ENCODE measurements at regions not wholly inside any gene's neighbourhood (a gene's known extent, or its start where the extent isn't known, plus 50 kb on each side); places are given as distances from the start of the nearest gene placed in this dataset.

GRCh38 chr15:46677491-46677890 is 1039.8 kb upstream of the SEMA6D start:
- Histone ChIP-seq H2BK12ac (ENCODE audit: low read length in 2 of 2) (no peak overlapping the region), H4K8ac (ENCODE audit: low read length) (no peak overlapping the region), H2BK120ac (ENCODE audit: low read depth, low read length) (no peak overlapping the region), H3K9me3 (ENCODE audit: control insufficient read depth, low read length) (no peaks in the 10 kb centered on the region), H3K18ac (ENCODE audit: low read depth in 1 of 2, low read length in 2 of 2) (no peak overlapping the region), H3K79me1 (replicated peaks; ENCODE audit: low read length, poor library complexity, severe bottlenecking) (no peaks in the 10 kb centered on the region), H3K9ac (ENCODE audit: low read length) (no peak overlapping the region), H4K91ac (ENCODE audit: low read length) (no peak overlapping the region), H2AK5ac (ENCODE audit: low read length, severe bottlenecking) (no peak overlapping the region), H3K27ac (ENCODE audit: low read length, poor library complexity, severe bottlenecking) (no peak overlapping the region), H2AFZ (ENCODE audit: low read depth, low read length) (no peak overlapping the region), H3K36me3 (ENCODE audit: control insufficient read depth in 1 of 2, insufficient read depth in 2 of 2, low read depth in 1 of 2, low read length in 2 of 2) (no peaks in the 10 kb centered on the region), H3K27me3 (ENCODE audit: control insufficient read depth in 1 of 2, insufficient read depth in 1 of 2, low read length in 2 of 2) (no peaks in the 10 kb centered on the region), H3K4me2 (ENCODE audit: low read length, poor library complexity, severe bottlenecking) (no peak overlapping the region), H3K14ac (ENCODE audit: low read length in 2 of 2) (no peak overlapping the region), H3K4me3 (ENCODE audit: insufficient read depth in 1 of 2, low read depth in 1 of 2, low read length in 2 of 2) (no peak overlapping the region), H3K4ac (ENCODE audit: low read depth in 1 of 2, low read length in 2 of 2) (no peak overlapping the region), H2BK5ac (ENCODE audit: low read depth, low read length, poor library complexity, severe bottlenecking) (no peak overlapping the region), H2BK15ac (ENCODE audit: low read depth, poor library complexity, severe bottlenecking) (no peak overlapping the region), H3K23ac (ENCODE audit: low read length in 2 of 2) (no peak overlapping the region), H3K4me1 (ENCODE audit: control insufficient read depth, insufficient read depth, low read depth, low read length) (no peaks in the 10 kb centered on the region)
- no peak for DNase-seq
- 99% methylated on average over 3 of the region's 6 CpGs for WGBS

GRCh38 chr15:46681901-46682300 is 1035.4 kb upstream of the SEMA6D start:
- no peak overlapping the region for H3K27ac ChIP-seq (ENCODE audit: low read length, poor library complexity, severe bottlenecking)
- H2BK15ac ChIP-seq (ENCODE audit: low read depth, poor library complexity, severe bottlenecking) = no peak overlapping the region
- no peak overlapping the region for H4K8ac ChIP-seq (ENCODE audit: low read length)
- no peaks in the 10 kb centered on the region for H3K4me1 ChIP-seq (ENCODE audit: control insufficient read depth, insufficient read depth, low read depth, low read length)
- H4K91ac ChIP-seq (ENCODE audit: low read length) = no peak overlapping the region
- H3K14ac ChIP-seq (ENCODE audit: low read length in 2 of 2) = no peak overlapping the region
- no CpG with 5 or more reads among the region's 1 CpG for WGBS
- H3K36me3 ChIP-seq (ENCODE audit: control insufficient read depth in 1 of 2, insufficient read depth in 2 of 2, low read depth in 1 of 2, low read length in 2 of 2) = no peaks in the 10 kb centered on the region
- no peak overlapping the region for H3K23ac ChIP-seq (ENCODE audit: low read length in 2 of 2)
- no peak overlapping the region for H3K18ac ChIP-seq (ENCODE audit: low read depth in 1 of 2, low read length in 2 of 2)
- H2BK120ac ChIP-seq (ENCODE audit: low read depth, low read length) = no peak overlapping the region
- H2AK5ac ChIP-seq (ENCODE audit: low read length, severe bottlenecking) = no peak overlapping the region
- no peak overlapping the region for H3K4me2 ChIP-seq (ENCODE audit: low read length, poor library complexity, severe bottlenecking)
- H2AFZ ChIP-seq (ENCODE audit: low read depth, low read length) = no peak overlapping the region
- no peak overlapping the region for H2BK5ac ChIP-seq (ENCODE audit: low read depth, low read length, poor library complexity, severe bottlenecking)
- no peak for DNase-seq
- no peaks in the 10 kb centered on the region for H3K9me3 ChIP-seq (ENCODE audit: control insufficient read depth, low read length)
- no peaks in the 10 kb centered on the region for H3K79me1 ChIP-seq (replicated peaks; ENCODE audit: low read length, poor library complexity, severe bottlenecking)
- H2BK12ac ChIP-seq (ENCODE audit: low read length in 2 of 2) = no peak overlapping the region
- H3K4ac ChIP-seq (ENCODE audit: low read depth in 1 of 2, low read length in 2 of 2) = no peak overlapping the region
- no peak overlapping the region for H3K9ac ChIP-seq (ENCODE audit: low read length)
- H3K27me3 ChIP-seq (ENCODE audit: control insufficient read depth in 1 of 2, insufficient read depth in 1 of 2, low read length in 2 of 2) = no peaks in the 10 kb centered on the region
- no peak overlapping the region for H3K4me3 ChIP-seq (ENCODE audit: insufficient read depth in 1 of 2, low read depth in 1 of 2, low read length in 2 of 2)

GRCh38 chr15:46682969-46683791 is 1034.1 kb upstream of the SEMA6D start:
- H3K4me2 ChIP-seq (ENCODE audit: low read length, poor library complexity, severe bottlenecking) = no peak overlapping the region
- H3K18ac ChIP-seq (ENCODE audit: low read depth in 1 of 2, low read length in 2 of 2) = no peak overlapping the region
- no peaks in the 10 kb centered on the region for H3K4me1 ChIP-seq (ENCODE audit: control insufficient read depth, insufficient read depth, low read depth, low read length)
- H4K91ac ChIP-seq (ENCODE audit: low read length) = no peak overlapping the region
- H2BK12ac ChIP-seq (ENCODE audit: low read length in 2 of 2) = no peak overlapping the region
- no peak overlapping the region for H3K14ac ChIP-seq (ENCODE audit: low read length in 2 of 2)
- no peak overlapping the region for H2BK5ac ChIP-seq (ENCODE audit: low read depth, low read length, poor library complexity, severe bottlenecking)
- H3K79me1 ChIP-seq (replicated peaks; ENCODE audit: low read length, poor library complexity, severe bottlenecking) = no peaks in the 10 kb centered on the region
- H2AK5ac ChIP-seq (ENCODE audit: low read length, severe bottlenecking) = no peak overlapping the region
- 94% methylated on average over 4 of the region's 5 CpGs for WGBS
- H3K36me3 ChIP-seq (ENCODE audit: control insufficient read depth in 1 of 2, insufficient read depth in 2 of 2, low read depth in 1 of 2, low read length in 2 of 2) = no peaks in the 10 kb centered on the region
- no peak overlapping the region for H2BK120ac ChIP-seq (ENCODE audit: low read depth, low read length)
- H3K9ac ChIP-seq (ENCODE audit: low read length) = no peak overlapping the region
- DNase-seq = no peak
- H3K4me3 ChIP-seq (ENCODE audit: insufficient read depth in 1 of 2, low read depth in 1 of 2, low read length in 2 of 2) = no peak overlapping the region
- H2BK15ac ChIP-seq (ENCODE audit: low read depth, poor library complexity, severe bottlenecking) = no peak overlapping the region
- no peaks in the 10 kb centered on the region for H3K9me3 ChIP-seq (ENCODE audit: control insufficient read depth, low read length)
- no peak overlapping the region for H4K8ac ChIP-seq (ENCODE audit: low read length)
- H3K27ac ChIP-seq (ENCODE audit: low read length, poor library complexity, severe bottlenecking) = no peak overlapping the region
- H2AFZ ChIP-seq (ENCODE audit: low read depth, low read length) = no peak overlapping the region
- no peak overlapping the region for H3K4ac ChIP-seq (ENCODE audit: low read depth in 1 of 2, low read length in 2 of 2)
- H3K27me3 ChIP-seq (ENCODE audit: control insufficient read depth in 1 of 2, insufficient read depth in 1 of 2, low read length in 2 of 2) = no peaks in the 10 kb centered on the region
- H3K23ac ChIP-seq (ENCODE audit: low read length in 2 of 2) = no peak overlapping the region

- Histone ChIP-seq H3K4me2 (ENCODE audit: low read length, poor library complexity, severe bottlenecking) (no peak overlapping the region), H2BK5ac (ENCODE audit: low read depth, low read length, poor library complexity, severe bottlenecking) (no peak overlapping the region), H3K9me3 (ENCODE audit: control insufficient read depth, low read length) (no peaks in the 10 kb centered on the region), H3K9ac (ENCODE audit: low read length) (no peak overlapping the region), H3K4me3 (ENCODE audit: insufficient read depth in 1 of 2, low read depth in 1 of 2, low read length in 2 of 2) (no peak overlapping the region), H2AK5ac (ENCODE audit: low read length, severe bottlenecking) (no peak overlapping the region), H3K4me1 (ENCODE audit: control insufficient read depth, insufficient read depth, low read depth, low read length) (no peaks in the 10 kb centered on the region), H3K18ac (ENCODE audit: low read depth in 1 of 2, low read length in 2 of 2) (no peak overlapping the region), H2BK12ac (ENCODE audit: low read length in 2 of 2) (no peak overlapping the region), H3K14ac (ENCODE audit: low read length in 2 of 2) (no peak overlapping the region), H3K4ac (ENCODE audit: low read depth in 1 of 2, low read length in 2 of 2) (no peak overlapping the region), H3K36me3 (ENCODE audit: control insufficient read depth in 1 of 2, insufficient read depth in 2 of 2, low read depth in 1 of 2, low read length in 2 of 2) (no peaks in the 10 kb centered on the region), H2AFZ (ENCODE audit: low read depth, low read length) (no peak overlapping the region), H3K79me1 (replicated peaks; ENCODE audit: low read length, poor library complexity, severe bottlenecking) (no peaks in the 10 kb centered on the region), H4K8ac (ENCODE audit: low read length) (no peak overlapping the region), H3K23ac (ENCODE audit: low read length in 2 of 2) (no peak overlapping the region), H3K27me3 (ENCODE audit: control insufficient read depth in 1 of 2, insufficient read depth in 1 of 2, low read length in 2 of 2) (no peaks in the 10 kb centered on the region), H2BK15ac (ENCODE audit: low read depth, poor library complexity, severe bottlenecking) (no peak overlapping the region), H3K27ac (ENCODE audit: low read length, poor library complexity, severe bottlenecking) (no peak overlapping the region), H4K91ac (ENCODE audit: low read length) (no peak overlapping the region), H2BK120ac (ENCODE audit: low read depth, low read length) (no peak overlapping the region)
- no CpG with 5 or more reads among the region's 1 CpG for WGBS
- DNase-seq = no peak
These were observed 1032.2 kb upstream of the SEMA6D start for GRCh38 chr15:46685096-46685495.
